ENCODE measurements at regions not wholly inside any gene's neighbourhood (a gene's known extent, or its start where the extent isn't known, plus 50 kb on each side); places are given as distances from the start of the nearest gene placed in this dataset.

- H3K27ac ChIP-seq (ENCODE audit: insufficient read depth, low read length): no peak overlapping the region
- no peaks in the 10 kb centered on the region for H3K36me3 ChIP-seq (ENCODE audit: control insufficient read depth, insufficient read depth, low read length)
- no peak overlapping the region for H3K9ac ChIP-seq (ENCODE audit: insufficient read depth, low read length)
- H3K79me2 ChIP-seq (ENCODE audit: control insufficient read depth, insufficient read depth, low read length): no peaks in the 10 kb centered on the region
- TF ChIP-seq EZH2 (IDR thresholded peaks at IDR 0.05; ENCODE audit: low read length, missing control alignments) (no peak), CTCF (conservative IDR thresholded peaks at IDR 0.05 in 1 of 2, IDR thresholded peaks at IDR 0.05 in 1 of 2; ENCODE audit: low read depth in 1 of 2, low read length in 2 of 2) (no peak)
- H3K4me3 ChIP-seq (replicated peaks in 1 of 4; ENCODE audit: control extremely low read depth in 1 of 4, insufficient read depth in 1 of 4, low read depth in 3 of 4, low read length in 4 of 4): no peak overlapping the region
- H3K27me3 ChIP-seq (ENCODE audit: control insufficient read depth, insufficient read depth, low read length): no peaks in the 10 kb centered on the region
- no peaks in the 10 kb centered on the region for H3K9me3 ChIP-seq (ENCODE audit: control insufficient read depth, insufficient read depth, low read depth, low read length)
- H3K4me1 ChIP-seq (ENCODE audit: control insufficient read depth, extremely low read depth, insufficient read depth, low read length): no peaks in the 10 kb centered on the region
- no peaks in the 10 kb centered on the region for H4K20me1 ChIP-seq (ENCODE audit: control insufficient read depth, extremely low read depth, insufficient read depth, low read length)
- DNase-seq (ENCODE audit: low read depth in 2 of 2): no peak
- H2AFZ ChIP-seq (ENCODE audit: low read length): no peak overlapping the region
- no peak overlapping the region for H3K4me2 ChIP-seq (ENCODE audit: extremely low read depth, insufficient read depth, low read length)
Observed at GRCh38 chr5:108672639-108673038, 75.1 kb upstream of the FER start.

DNA sequence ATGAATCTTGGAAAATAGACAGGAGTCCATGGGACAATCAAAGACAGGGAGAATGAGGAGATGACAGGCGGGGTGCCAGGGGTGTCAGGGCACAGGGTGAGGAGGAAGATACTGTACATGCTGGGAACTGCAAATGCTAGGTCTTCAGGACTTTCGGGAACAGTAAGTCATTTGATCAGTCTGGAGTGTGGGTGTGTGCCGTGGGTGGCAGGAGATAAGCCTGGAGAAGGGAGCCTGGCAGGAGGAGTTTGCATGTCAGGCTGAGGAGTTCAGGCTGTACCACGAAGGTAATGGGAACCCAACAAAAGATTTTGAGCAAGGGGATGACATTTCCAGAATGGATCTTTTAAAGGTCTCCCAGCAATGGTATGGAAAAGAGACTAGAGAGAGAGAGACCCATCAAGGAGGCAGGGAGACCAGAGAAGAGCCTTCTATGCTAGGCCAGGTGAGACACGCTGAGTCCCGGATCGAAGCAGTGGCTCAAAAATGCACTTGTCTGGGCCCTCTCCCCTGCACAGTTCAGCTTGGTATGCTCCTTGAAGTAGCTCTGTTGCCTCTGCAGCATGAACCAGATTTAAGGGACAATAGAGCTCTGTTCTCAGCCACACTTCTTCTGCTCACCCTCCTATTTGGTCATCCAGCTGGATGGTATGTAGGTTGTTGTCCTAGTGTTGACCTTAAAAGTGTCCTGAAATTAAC, 77.0 kb upstream of the FER start:
- no peak for DNase-seq (ENCODE audit: low read depth in 2 of 2)
- H3K9me3 ChIP-seq (ENCODE audit: control insufficient read depth, insufficient read depth, low read depth, low read length): no peaks in the 10 kb centered on the region

DNA sequence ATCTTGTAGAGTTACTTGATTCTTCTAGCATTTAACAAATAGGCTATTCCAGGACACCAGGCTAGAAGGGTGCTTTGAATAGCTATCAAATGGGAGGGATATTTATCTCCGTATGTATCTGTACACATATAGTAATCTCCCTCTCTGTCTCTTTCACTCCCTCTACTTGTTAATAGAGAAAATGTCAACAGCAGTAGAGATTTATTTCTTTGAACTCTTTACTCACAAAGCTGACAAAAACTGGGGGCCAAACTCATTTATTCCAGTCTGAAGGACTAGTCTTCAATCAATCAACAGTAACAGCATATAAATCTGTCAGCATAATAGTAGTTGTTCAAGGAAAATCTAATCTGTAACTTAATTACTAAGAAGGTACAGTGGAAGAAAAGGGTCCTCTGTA, 78.2 kb upstream of the FER start:
- no peaks in the 10 kb centered on the region for H3K27me3 ChIP-seq (ENCODE audit: control insufficient read depth, insufficient read depth, low read length)
- H3K36me3 ChIP-seq (ENCODE audit: control insufficient read depth, insufficient read depth, low read length): no peaks in the 10 kb centered on the region
- H3K79me2 ChIP-seq (ENCODE audit: control insufficient read depth, insufficient read depth, low read length): no peaks in the 10 kb centered on the region
- H3K9me3 ChIP-seq (ENCODE audit: control insufficient read depth, insufficient read depth, low read depth, low read length): no peaks in the 10 kb centered on the region
- H2AFZ ChIP-seq (ENCODE audit: low read length): no peak overlapping the region
- H4K20me1 ChIP-seq (ENCODE audit: control insufficient read depth, extremely low read depth, insufficient read depth, low read length): no peaks in the 10 kb centered on the region
- no peak overlapping the region for H3K4me3 ChIP-seq (replicated peaks in 1 of 4; ENCODE audit: control extremely low read depth in 1 of 4, insufficient read depth in 1 of 4, low read depth in 3 of 4, low read length in 4 of 4)
- TF ChIP-seq EZH2 (IDR thresholded peaks at IDR 0.05; ENCODE audit: low read length, missing control alignments): no peak
- no peak for TF ChIP-seq CTCF (conservative IDR thresholded peaks at IDR 0.05 in 1 of 2, IDR thresholded peaks at IDR 0.05 in 1 of 2; ENCODE audit: low read depth in 1 of 2, low read length in 2 of 2)
- H3K4me1 ChIP-seq (ENCODE audit: control insufficient read depth, extremely low read depth, insufficient read depth, low read length): no peaks in the 10 kb centered on the region
- no peak overlapping the region for H3K4me2 ChIP-seq (ENCODE audit: extremely low read depth, insufficient read depth, low read length)
- H3K27ac ChIP-seq (ENCODE audit: insufficient read depth, low read length): no peak overlapping the region
- H3K9ac ChIP-seq (ENCODE audit: insufficient read depth, low read length): no peak overlapping the region
- DNase-seq (ENCODE audit: low read depth in 2 of 2): no peak

More for the DNA sequence above, 77.0 kb upstream of the FER start:
- Histone ChIP-seq H3K27me3 (ENCODE audit: control insufficient read depth, insufficient read depth, low read length) (no peaks in the 10 kb centered on the region), H4K20me1 (ENCODE audit: control insufficient read depth, extremely low read depth, insufficient read depth, low read length) (no peaks in the 10 kb centered on the region), H3K27ac (ENCODE audit: insufficient read depth, low read length) (no peak overlapping the region), H3K79me2 (ENCODE audit: control insufficient read depth, insufficient read depth, low read length) (no peaks in the 10 kb centered on the region), H3K4me3 (replicated peaks in 1 of 4; ENCODE audit: control extremely low read depth in 1 of 4, insufficient read depth in 1 of 4, low read depth in 3 of 4, low read length in 4 of 4) (no peak overlapping the region), H3K4me2 (ENCODE audit: extremely low read depth, insufficient read depth, low read length) (no peak overlapping the region), H3K9ac (ENCODE audit: insufficient read depth, low read length) (no peak overlapping the region), H3K4me1 (ENCODE audit: control insufficient read depth, extremely low read depth, insufficient read depth, low read length) (no peaks in the 10 kb centered on the region), H2AFZ (ENCODE audit: low read length) (no peak overlapping the region), H3K36me3 (ENCODE audit: control insufficient read depth, insufficient read depth, low read length) (no peaks in the 10 kb centered on the region)
- TF ChIP-seq EZH2 (IDR thresholded peaks at IDR 0.05; ENCODE audit: low read length, missing control alignments) (no peak), CTCF (conservative IDR thresholded peaks at IDR 0.05 in 1 of 2, IDR thresholded peaks at IDR 0.05 in 1 of 2; ENCODE audit: low read depth in 1 of 2, low read length in 2 of 2) (no peak)

Measured in fibroblast of lung (primary cell).